NCI-H2227 (cell line): ENCODE measurements at regions not wholly inside any gene's neighbourhood (a gene's known extent, or its start where the extent isn't known, plus 50 kb on each side); places are given as distances from the start of the nearest gene placed in this dataset.
"Not testable (repeated sequence)": the region's sequence is repeated elsewhere in the genome, so short reads cannot be mapped to it uniquely, and the experiment has no call there.

ENCODE experiments used
- DNase-seq: peaks from one replicate; lab custom pipeline; 2025; ENCODE audit not compliant: unreplicated experiment; lab: John Stamatoyannopoulos, UW

- DNase-seq: no peak
Observed at GRCh38 chr19:5290336-5291262, 50.0 kb downstream of the PTPRS start.

- no peak for DNase-seq
Observed at GRCh38 chr19:5289060-5289990, 51.3 kb downstream of the PTPRS start.

- DNase-seq: no peak
Observed at GRCh38 chr19:5288347-5288739, 52.3 kb downstream of the PTPRS start.

GRCh38 chr19:5287066-5287465 lies 53.5 kb downstream of the PTPRS start:
- no peak for DNase-seq

- no peak for DNase-seq
Observed at GRCh38 chr19:5286465-5287029, 54.1 kb downstream of the PTPRS start.

GRCh38 chr19:5285955-5286354 lies 54.7 kb downstream of the PTPRS start:
- no peak for DNase-seq

- DNase-seq: no peak
Observed at GRCh38 chr19:5285311-5285710, 55.3 kb downstream of the PTPRS start.

- DNase-seq: no peak
Observed at GRCh38 chr19:5282901-5283300, 57.7 kb downstream of the PTPRS start.

GRCh38 chr19:5281588-5281987 lies 59.0 kb downstream of the PTPRS start:
- no peak for DNase-seq

GRCh38 chr19:5275668-5276067 lies 64.9 kb downstream of the PTPRS start:
- DNase-seq: not testable (repeated sequence)

GRCh38 chr19:5273782-5274181 lies 66.8 kb downstream of the PTPRS start:
- no peak for DNase-seq

- DNase-seq: no peak
Observed at GRCh38 chr19:5271145-5271544, 69.5 kb downstream of the PTPRS start.

GRCh38 chr19:5269926-5270325 lies 70.7 kb downstream of the PTPRS start:
- DNase-seq: no peak

GRCh38 chr19:5269279-5269678 lies 71.3 kb downstream of the PTPRS start:
- DNase-seq: no peak

GRCh38 chr19:5268801-5269200 lies 71.8 kb downstream of the PTPRS start:
- no peak for DNase-seq

GRCh38 chr19:5265260-5265659 lies 75.4 kb downstream of the PTPRS start:
- DNase-seq: no peak

- no peak for DNase-seq
Observed at GRCh38 chr19:5264453-5264852, 76.2 kb downstream of the PTPRS start.

- no peak for DNase-seq
Observed at GRCh38 chr19:5263615-5264014, 77.0 kb downstream of the PTPRS start.

GRCh38 chr19:5262721-5263120 lies 77.9 kb downstream of the PTPRS start:
- no peak for DNase-seq

- no peak for DNase-seq
Observed at GRCh38 chr19:5261156-5261890, 79.3 kb downstream of the PTPRS start.
